B cell (primary cell): ENCODE measurements at regions not wholly inside any gene's neighbourhood (a gene's known extent, or its start where the extent isn't known, plus 50 kb on each side); places are given as distances from the start of the nearest gene placed in this dataset.

Experiments used
- ATAC-seq: fragments of 200-7000 bp; cut with Tn5 transposase; one replicate; pipeline ENCODE4 v1.10.0; 2021; ENCODE audit warnings: low read depth, mild to moderate bottlenecking, moderate number of reproducible peaks, moderate library complexity
- CTCF ChIA-PET: fragments of 350-600 bp; sonication (Branson Sonifier 250); formaldehyde crosslinking; loops from one replicate; lab custom pipeline; 2021; ENCODE audit warnings: antibody characterized with exemption, inconsistent platforms; lab: Charles Lee
- POLR2A ChIA-PET: fragments of 350-600 bp; sonication (Branson Sonifier 250); formaldehyde crosslinking; loops from one replicate; lab custom pipeline; 2021; ENCODE audit warnings: antibody characterized with exemption; lab: Charles Lee
- DNase-seq: peaks from one replicate; pipeline ENCODE4 v3.0.0; 2013
- H2AFZ ChIP-seq: 2 replicates; pipeline ENCODE4 v1.6.1; 2012; ENCODE audit warnings: mild to moderate bottlenecking, low read depth, low read length; ENCODE audit not compliant: insufficient read depth, poor library complexity, severe bottlenecking
- H3K27ac ChIP-seq, 2 donors: 1 replicate in 1 of 2; 2 replicates in 1 of 2; pipeline ENCODE4 v1.5.1; 2012 to 2013; ENCODE audit warnings: low read length in 2 of 2, mild to moderate bottlenecking in 2 of 2, moderate library complexity in 1 of 2
- H3K27me3 ChIP-seq, 4 experiments: fragments of 200-600 bp in 1 of 4; sonication (generic) in 1 of 4; replicated peaks in 1 of 4; 1 replicate in 2 of 4; 2 replicates in 2 of 4; pipeline versions ENCODE4 v1.6.1 to v1.7.0; 2013 to 2016; ENCODE audit warnings: low read length in 3 of 4, mild to moderate bottlenecking in 2 of 4, mixed read lengths in 1 of 4, moderate library complexity in 1 of 4; ENCODE audit not compliant: insufficient read depth in 4 of 4, control insufficient read depth in 3 of 4; ENCODE audit errors: control extremely low read depth in 1 of 4
- H3K36me3 ChIP-seq, 2 experiments: replicated peaks in 1 of 2; 1 replicate in 1 of 2; 2 replicates in 1 of 2; pipeline versions ENCODE4 v1.6.1 to v1.7.1; 2013; ENCODE audit warnings: low read length in 1 of 2; ENCODE audit not compliant: insufficient read depth in 2 of 2, control insufficient read depth in 1 of 2; ENCODE audit errors: control extremely low read depth in 1 of 2, extremely low read depth in 1 of 2
- H3K4me1 ChIP-seq, 2 donors: fragments of 200-600 bp in 1 of 2; sonication (generic) in 1 of 2; 1 replicate in 1 of 2; 2 replicates in 1 of 2; pipeline versions ENCODE4 v1.5.1 to v1.6.1; 2013 to 2017; ENCODE audit warnings: low read length in 2 of 2; ENCODE audit not compliant: control insufficient read depth in 2 of 2, insufficient read depth in 2 of 2
- H3K4me2 ChIP-seq: replicated peaks from 2 replicates; pipeline ENCODE3; 2012; ENCODE audit warnings: mild to moderate bottlenecking, low read depth, low read length; ENCODE audit not compliant: poor library complexity, severe bottlenecking
- H3K4me3 ChIP-seq, 5 experiments: fragments of 200-600 bp in 1 of 5; sonication (generic) in 1 of 5; 1 replicate in 3 of 5; 2 replicates in 2 of 5; pipeline versions ENCODE4 v1.5.1 to v1.7.0; 2011 to 2016; ENCODE audit warnings: low read length in 4 of 5, mild to moderate bottlenecking in 4 of 5, low read depth in 2 of 5, control low read depth in 1 of 5, moderate library complexity in 1 of 5; ENCODE audit not compliant: insufficient read depth in 1 of 5; ENCODE audit errors: control extremely low read depth in 1 of 5, extremely low read depth in 1 of 5
- H3K79me2 ChIP-seq: fragments of 200-600 bp; sonication (generic); one replicate; pipeline ENCODE4 v1.6.0; 2016; ENCODE audit warnings: low read length; ENCODE audit not compliant: control insufficient read depth, insufficient read depth
- H3K9ac ChIP-seq: fragments of 200-600 bp; sonication (generic); 2 replicates; pipeline ENCODE4 v1.6.1; 2017; ENCODE audit warnings: mild to moderate bottlenecking, low read length, moderate library complexity
- H3K9me3 ChIP-seq, 3 donors: one replicate each; pipeline versions ENCODE4 v1.6.1 to v1.7.1; 2013; ENCODE audit warnings: low read length in 2 of 3; ENCODE audit not compliant: control insufficient read depth in 2 of 3, insufficient read depth in 1 of 3; ENCODE audit errors: control extremely low read depth in 1 of 3
- H4K20me1 ChIP-seq: 2 replicates; pipeline ENCODE4 v1.6.0; 2012; ENCODE audit warnings: mild to moderate bottlenecking, low read length; ENCODE audit not compliant: insufficient read depth, control insufficient read depth, poor library complexity, severe bottlenecking
- H3K27ac Mint-ChIP-seq: one replicate; pipeline ENCODE4 v1.8.0; 2021; ENCODE audit warnings: mixed read lengths
- H3K27me3 Mint-ChIP-seq: one replicate; pipeline ENCODE4 v1.8.0; 2021; ENCODE audit warnings: mixed read lengths
- H3K4me1 Mint-ChIP-seq: one replicate; pipeline ENCODE4 v1.8.0; 2021; ENCODE audit warnings: mixed read lengths
- H3K4me3 Mint-ChIP-seq: one replicate; pipeline ENCODE4 v1.8.0; 2021; ENCODE audit warnings: mixed read lengths
- H3K9me3 Mint-ChIP-seq: one replicate; pipeline ENCODE4 v1.8.0; 2022; ENCODE audit warnings: mixed read lengths; ENCODE audit not compliant: insufficient read depth
- EZH2 ChIP-seq: IDR thresholded peaks from 2 replicates; pipeline ENCODE4 v1.6.1; 2012; ENCODE audit warnings: borderline replicate concordance, low read depth, mild to moderate bottlenecking, moderate library complexity, low read length; ENCODE audit not compliant: insufficient read depth, poor library complexity, severe bottlenecking
- WGBS: methylation state at CpG from one replicate; pipeline ENCODE4 v1.1.5; 2013; ENCODE audit warnings: missing lambda C conversion rate; ENCODE audit not compliant: insufficient coverage; 5-methylcytosine and 5-hydroxymethylcytosine counted together
- intact Hi-C: fragments of 100-400 bp; cut with micrococcal nuclease; formaldehyde crosslinking; loops from one replicate; pipeline ENCODE4 v1.10.0; 2022
- TF ChIP-seq, protein P1 (sequence below): fragments of 200-600 bp; IDR thresholded peaks from one replicate; pipeline ENCODE4 v1.8.0; 2022; ENCODE audit warnings: antibody characterized with exemption, mild to moderate bottlenecking

DNA sequence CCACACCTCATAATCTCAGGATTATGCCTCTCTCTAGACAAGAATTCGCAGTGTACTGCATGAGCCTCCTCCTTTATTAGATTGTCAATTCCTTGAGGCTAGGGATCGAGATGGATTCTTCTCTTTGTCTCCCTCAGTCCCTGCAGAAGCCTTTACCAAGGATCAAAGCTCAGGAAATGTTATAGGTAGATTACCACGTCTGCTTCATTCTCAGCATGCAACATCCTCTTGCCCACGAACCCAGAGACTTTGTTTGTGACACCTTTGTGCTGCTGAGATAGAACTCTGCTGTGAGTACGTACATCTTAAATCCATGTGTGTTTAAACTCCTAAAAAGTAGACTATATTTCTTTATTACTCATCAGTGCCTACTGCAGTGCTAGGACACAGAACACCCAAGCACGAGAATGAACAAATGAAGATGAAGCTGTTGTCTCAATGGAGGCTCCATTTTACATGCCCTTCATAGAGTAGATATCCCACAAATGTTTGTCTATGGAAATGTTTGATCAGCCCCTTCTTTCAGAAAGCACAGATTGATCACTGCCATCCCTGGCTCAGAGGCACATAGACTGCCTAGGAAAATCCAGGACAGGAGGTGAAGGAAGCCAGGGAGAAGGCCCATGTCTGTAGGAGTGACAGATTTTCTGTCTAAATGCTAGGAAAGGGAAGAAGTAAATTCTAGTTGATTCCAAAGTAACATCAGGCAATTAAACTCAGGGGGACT, 98.8 kb upstream of the KLHL29 start:
- CTCF ChIA-PET = no interaction called here
- H3K4me2 ChIP-seq = no peak overlapping the region
- H3K9ac ChIP-seq = no peak overlapping the region
- no peak for ATAC-seq
- H3K4me1 ChIP-seq = no peaks in the 10 kb centered on the region
- H3K9me3 Mint-ChIP-seq = no peaks in the 10 kb centered on the region
- TF ChIP-seq EZH2 = no peak
- TF ChIP-seq, protein P1, sequence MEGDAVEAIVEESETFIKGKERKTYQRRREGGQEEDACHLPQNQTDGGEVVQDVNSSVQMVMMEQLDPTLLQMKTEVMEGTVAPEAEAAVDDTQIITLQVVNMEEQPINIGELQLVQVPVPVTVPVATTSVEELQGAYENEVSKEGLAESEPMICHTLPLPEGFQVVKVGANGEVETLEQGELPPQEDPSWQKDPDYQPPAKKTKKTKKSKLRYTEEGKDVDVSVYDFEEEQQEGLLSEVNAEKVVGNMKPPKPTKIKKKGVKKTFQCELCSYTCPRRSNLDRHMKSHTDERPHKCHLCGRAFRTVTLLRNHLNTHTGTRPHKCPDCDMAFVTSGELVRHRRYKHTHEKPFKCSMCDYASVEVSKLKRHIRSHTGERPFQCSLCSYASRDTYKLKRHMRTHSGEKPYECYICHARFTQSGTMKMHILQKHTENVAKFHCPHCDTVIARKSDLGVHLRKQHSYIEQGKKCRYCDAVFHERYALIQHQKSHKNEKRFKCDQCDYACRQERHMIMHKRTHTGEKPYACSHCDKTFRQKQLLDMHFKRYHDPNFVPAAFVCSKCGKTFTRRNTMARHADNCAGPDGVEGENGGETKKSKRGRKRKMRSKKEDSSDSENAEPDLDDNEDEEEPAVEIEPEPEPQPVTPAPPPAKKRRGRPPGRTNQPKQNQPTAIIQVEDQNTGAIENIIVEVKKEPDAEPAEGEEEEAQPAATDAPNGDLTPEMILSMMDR = no peak
- intact Hi-C loops = no loop called here
- no peak overlapping the region for H3K27ac ChIP-seq
- no peaks in the 10 kb centered on the region for H3K9me3 ChIP-seq
- H2AFZ ChIP-seq = no peak overlapping the region
- H3K4me1 Mint-ChIP-seq = no peaks in the 10 kb centered on the region
- H3K27ac Mint-ChIP-seq = no peak overlapping the region
- peaks cover 0 to 4% (median 0%) of the 10 kb centered on the region in 4 experiments for H3K27me3 ChIP-seq
- no peaks in the 10 kb centered on the region for H4K20me1 ChIP-seq
- H3K27me3 Mint-ChIP-seq = peaks cover 13% of the 10 kb centered on the region
- POLR2A ChIA-PET = no interaction called here
- H3K4me3 ChIP-seq = no peak overlapping the region
- no peak overlapping the region for H3K4me3 Mint-ChIP-seq
- 80% methylated on average over 1 of the region's 6 CpGs for WGBS
- no peak for DNase-seq
- no peaks in the 10 kb centered on the region for H3K79me2 ChIP-seq
- no peaks in the 10 kb centered on the region for H3K36me3 ChIP-seq

DNA sequence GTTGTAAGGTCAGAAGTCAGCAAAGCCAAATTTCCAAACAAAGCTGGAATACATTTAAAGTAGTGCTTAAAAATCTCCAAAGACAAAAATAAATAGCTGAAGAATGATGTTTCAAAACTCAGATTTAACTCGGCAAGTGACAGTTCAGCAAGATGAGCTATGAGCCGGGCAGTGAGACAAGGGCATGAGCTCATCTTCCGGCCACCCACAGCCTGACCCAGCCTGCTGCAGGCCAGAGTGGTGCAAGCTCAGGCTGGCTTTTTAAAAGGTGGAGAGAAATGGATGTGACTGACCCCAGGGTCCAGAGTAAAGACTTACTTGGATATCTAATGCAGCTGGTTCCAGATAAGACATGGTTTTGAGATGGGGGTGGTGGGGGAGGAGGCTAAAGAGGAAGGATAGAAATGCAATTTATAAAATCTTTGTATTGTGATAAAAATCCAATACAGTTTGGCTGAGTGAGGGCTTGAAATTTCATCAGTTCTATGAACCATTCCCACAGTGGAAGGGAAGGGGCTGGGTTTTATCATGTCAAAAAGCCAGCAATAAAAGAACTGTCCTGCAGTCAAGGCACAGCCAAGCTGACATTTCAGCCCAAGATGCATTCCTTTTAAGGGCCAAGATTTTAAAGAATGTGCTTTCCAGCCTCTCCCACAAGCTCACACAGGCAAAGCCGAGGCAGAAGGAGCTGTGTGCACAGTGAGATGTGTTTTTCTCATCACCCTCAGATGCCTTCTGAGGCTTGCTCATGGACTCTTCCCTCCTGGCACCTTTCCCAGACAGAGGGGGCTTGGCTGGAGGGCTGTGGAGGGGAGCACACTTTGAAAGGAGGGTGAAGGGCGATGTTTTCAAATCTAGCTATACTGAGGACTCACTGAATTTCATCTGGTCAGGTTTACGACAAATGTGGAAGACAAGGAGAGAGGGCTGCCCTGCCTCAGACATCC, 97.9 kb upstream of the KLHL29 start:
- ChIA-PET CTCF (no interaction called here), POLR2A (no interaction called here)
- Mint-ChIP-seq H3K27me3 (peaks cover 9% of the 10 kb centered on the region), H3K9me3 (no peaks in the 10 kb centered on the region), H3K4me3 (no peak overlapping the region), H3K27ac (no peak overlapping the region), H3K4me1 (no peaks in the 10 kb centered on the region)
- Histone ChIP-seq H4K20me1 (no peaks in the 10 kb centered on the region), H3K36me3 (no peaks in the 10 kb centered on the region), H3K4me2 (no peak overlapping the region), H3K4me3 (no peak overlapping the region), H3K4me1 (no peaks in the 10 kb centered on the region), H2AFZ (no peak overlapping the region), H3K9ac (no peak overlapping the region), H3K27me3 (peaks cover 0 to 4% (median 0%) of the 10 kb centered on the region in 4 experiments), H3K27ac (no peak overlapping the region), H3K9me3 (no peaks in the 10 kb centered on the region), H3K79me2 (no peaks in the 10 kb centered on the region)
- TF ChIP-seq, protein P1 = no peak
- TF ChIP-seq EZH2 = no peak
- intact Hi-C loops = no loop called here
- ATAC-seq (no peak), DNase-seq (no peak)
- 91% methylated on average over 4 of the region's 6 CpGs for WGBS
